Cardiac muscle cell (in vitro differentiated cells and primary cell): ENCODE measurements at regions not wholly inside any gene's neighbourhood (a gene's known extent, or its start where the extent isn't known, plus 50 kb on each side); places are given as distances from the start of the nearest gene placed in this dataset.

Experiments used
- DNase-seq, 2 donors: peaks; one replicate each; pipeline versions ENCODE4 v3.0.0 to v3.0.0-alpha.2; 2010 to 2017; ENCODE audit warnings: low read depth in 1 of 2, low spot score in 1 of 2
- H3K27ac ChIP-seq: fragments of 200-600 bp; sonication (generic); 2 replicates; pipeline ENCODE4 v1.5.1; 2016
- H3K27me3 ChIP-seq: fragments of 200-600 bp; sonication (generic); 2 replicates; pipeline ENCODE4 v1.6.0; 2016; ENCODE audit warnings: control low read depth
- H3K36me3 ChIP-seq: fragments of 200-600 bp; sonication (generic); 2 replicates; pipeline ENCODE4 v1.5.1; 2016; ENCODE audit warnings: control low read depth
- H3K4me1 ChIP-seq: fragments of 200-600 bp; sonication (generic); 2 replicates; pipeline ENCODE4 v1.8.1; 2017; ENCODE audit warnings: low read depth, mild to moderate bottlenecking, mixed run types
- H3K4me3 ChIP-seq: fragments of 200-600 bp; sonication (generic); 2 replicates; pipeline ENCODE4 v1.5.1; 2016; ENCODE audit warnings: mild to moderate bottlenecking
- H3K9me3 ChIP-seq: fragments of 200-600 bp; sonication (generic); 2 replicates; pipeline ENCODE4 v1.5.1; 2017; ENCODE audit warnings: low read depth, mild to moderate bottlenecking, control low read depth
- CTCF ChIP-seq: IDR thresholded peaks from 2 replicates; pipeline ENCODE4 v1.5.1; 2012; ENCODE audit warnings: low read depth, mild to moderate bottlenecking, low read length

- Histone ChIP-seq H3K4me3 (no peak overlapping the region), H3K27me3 (no peaks in the 10 kb centered on the region), H3K4me1 (peaks cover 21% of the 10 kb centered on the region), H3K27ac (no peak overlapping the region), H3K9me3 (no peaks in the 10 kb centered on the region), H3K36me3 (no peaks in the 10 kb centered on the region)
- DNase-seq = no peak
- no peak for TF ChIP-seq CTCF
Measured at GRCh38 chr6:139891471-139891870, 517.0 kb upstream of the CITED2 start.

GRCh38 chr6:139888681-139889122 lies 514.3 kb upstream of the CITED2 start:
- Histone ChIP-seq H3K27ac (peak overlapping the region; percentile 75), H3K9me3 (no peaks in the 10 kb centered on the region), H3K4me3 (no peak overlapping the region), H3K4me1 (peaks cover 29% of the 10 kb centered on the region), H3K27me3 (no peaks in the 10 kb centered on the region), H3K36me3 (no peaks in the 10 kb centered on the region)
- DNase-seq = peak; percentile 39 to 62
- TF ChIP-seq CTCF = no peak

DNA sequence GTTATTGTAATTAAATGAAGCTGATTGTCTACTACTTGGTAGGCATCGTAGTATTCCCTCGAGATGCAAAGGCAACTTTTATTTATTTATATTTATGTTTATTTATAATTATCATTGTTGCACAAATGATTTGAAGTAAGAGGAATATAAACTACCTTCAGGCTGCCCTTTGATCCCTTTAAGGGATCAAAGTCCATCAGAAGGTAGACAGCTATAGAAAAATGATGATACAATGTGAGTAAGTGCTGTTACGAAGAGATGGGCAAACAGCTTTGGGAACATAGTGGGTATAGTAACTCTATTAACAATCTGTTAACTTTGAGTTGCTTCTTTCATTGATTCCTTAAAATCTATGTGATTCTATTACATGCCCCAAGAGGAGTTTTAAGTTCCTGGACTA lies 512.8 kb upstream of the CITED2 start:
- Histone ChIP-seq H3K36me3 (no peaks in the 10 kb centered on the region), H3K4me1 (peaks cover 43% of the 10 kb centered on the region), H3K27ac (peak overlapping the region; percentile 75)

GRCh38 chr6:139886396-139886795 lies 511.9 kb upstream of the CITED2 start:
- Histone ChIP-seq H3K4me1 (peaks cover 47% of the 10 kb centered on the region), H3K9me3 (no peaks in the 10 kb centered on the region), H3K27ac (no peak overlapping the region), H3K4me3 (no peak overlapping the region), H3K27me3 (no peaks in the 10 kb centered on the region), H3K36me3 (no peaks in the 10 kb centered on the region)
- DNase-seq = no peak
- TF ChIP-seq CTCF = no peak

More for the DNA sequence above, 512.8 kb upstream of the CITED2 start:
- Histone ChIP-seq H3K27me3 (no peaks in the 10 kb centered on the region), H3K4me3 (no peak overlapping the region), H3K9me3 (no peaks in the 10 kb centered on the region)
- no peak for DNase-seq
- TF ChIP-seq CTCF = no peak

DNA sequence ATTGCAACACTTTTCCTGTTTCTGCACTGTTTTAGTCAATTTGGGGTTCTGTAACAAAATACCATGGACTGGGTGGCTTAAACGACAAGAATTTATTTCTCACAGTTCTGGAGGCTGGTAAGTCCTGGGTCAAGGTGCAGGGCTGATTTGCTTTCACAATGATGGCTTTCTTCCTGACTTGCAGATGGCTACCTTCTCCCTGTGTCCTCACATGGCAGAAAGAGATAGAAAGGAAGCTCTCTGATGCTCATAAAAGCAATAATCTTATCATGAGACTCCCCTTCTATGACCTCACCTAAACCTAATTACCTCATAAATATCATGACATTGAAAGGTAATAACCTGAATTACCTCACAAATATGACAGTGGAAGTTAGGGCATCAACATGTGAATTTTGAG lies 511.5 kb upstream of the CITED2 start:
- Histone ChIP-seq H3K27ac (no peak overlapping the region), H3K4me1 (peaks cover 47% of the 10 kb centered on the region)
- TF ChIP-seq CTCF = no peak

DNA sequence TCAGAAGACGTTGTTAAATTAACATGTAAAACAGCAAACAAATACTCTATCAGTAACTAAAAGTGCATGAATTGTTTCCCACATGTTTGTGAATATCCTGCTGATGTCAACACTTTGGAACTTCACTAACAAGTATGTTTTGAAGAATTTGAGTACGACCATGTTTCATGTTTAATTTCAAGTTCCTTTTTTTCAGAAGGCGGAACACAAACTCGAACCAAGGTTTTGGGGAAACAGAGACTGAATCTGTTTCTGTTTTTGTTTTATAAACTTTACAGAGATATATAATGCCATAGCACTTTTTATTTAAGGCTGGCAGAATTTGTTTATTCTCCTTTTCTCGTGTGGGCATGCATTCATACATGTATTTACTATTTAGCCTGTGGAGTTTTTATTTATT lies 509.3 kb upstream of the CITED2 start:
- H3K4me1 ChIP-seq = peaks cover 37% of the 10 kb centered on the region
- no peaks in the 10 kb centered on the region for H3K9me3 ChIP-seq
- H3K36me3 ChIP-seq = no peaks in the 10 kb centered on the region
- no peak overlapping the region for H3K4me3 ChIP-seq
- H3K27me3 ChIP-seq = no peaks in the 10 kb centered on the region
- peak overlapping the region; percentile 90 for H3K27ac ChIP-seq
- no peak for DNase-seq
- TF ChIP-seq CTCF = no peak

More for the DNA sequence above, 511.5 kb upstream of the CITED2 start:
- no peak for DNase-seq
- H3K4me3 ChIP-seq = no peak overlapping the region
- no peaks in the 10 kb centered on the region for H3K27me3 ChIP-seq
- H3K9me3 ChIP-seq = no peaks in the 10 kb centered on the region
- no peaks in the 10 kb centered on the region for H3K36me3 ChIP-seq
